WTC11 (cell line): ENCODE measurements at regions not wholly inside any gene's neighbourhood (a gene's known extent, or its start where the extent isn't known, plus 50 kb on each side); places are given as distances from the start of the nearest gene placed in this dataset.
A peak's percentile ranks its signal among the peaks of the same experiment; 100 is the strongest.

ENCODE experiments used
- ATAC-seq: fragments of 200-7000 bp; cut with Tn5 transposase; 2 replicates; pipeline ENCODE4 v1.10.0; 2021; ENCODE audit warnings: mild to moderate bottlenecking, moderate library complexity
- CTCF ChIA-PET: fragments of 300-600 bp; sonication (Branson Sonifier 250); formaldehyde crosslinking; loops from one replicate; lab custom pipeline; 2021; ENCODE audit warnings: antibody characterized with exemption; lab: Charles Lee
- POLR2A ChIA-PET: fragments of 350-600 bp; sonication (Branson Sonifier 250); formaldehyde crosslinking; loops from one replicate; lab custom pipeline; 2021; ENCODE audit warnings: antibody characterized with exemption; lab: Charles Lee
- DNase-seq: peaks from one replicate; pipeline ENCODE4 v3.0.0; 2021; ENCODE audit warnings: low spot score
- H3K27ac Mint-ChIP-seq: 2 replicates; pipeline ENCODE4 v1.8.0; 2021; ENCODE audit warnings: mixed read lengths
- H3K27me3 Mint-ChIP-seq: 2 replicates; pipeline ENCODE4 v1.8.0; 2021; ENCODE audit warnings: low read depth, mild to moderate bottlenecking, moderate library complexity, mixed read lengths
- H3K36me3 Mint-ChIP-seq: 2 replicates; pipeline ENCODE4 v1.8.0; 2021; ENCODE audit warnings: mixed read lengths
- H3K4me1 Mint-ChIP-seq: 2 replicates; pipeline ENCODE4 v1.8.0; 2022; ENCODE audit warnings: mixed read lengths
- H3K4me3 Mint-ChIP-seq: 2 replicates; pipeline ENCODE4 v1.8.0; 2021; ENCODE audit warnings: mild to moderate bottlenecking, moderate library complexity, mixed read lengths
- H3K9me3 Mint-ChIP-seq: 2 replicates; pipeline ENCODE4 v1.8.0; 2021; ENCODE audit warnings: mixed read lengths
- ESRRA ChIP-seq: sonication (generic); formaldehyde crosslinking; IDR thresholded peaks from 2 replicates; pipeline ENCODE4 v1.8.1; 2022; ENCODE audit warnings: mild to moderate bottlenecking, missing genetic modification reagents, borderline replicate concordance
- ETV6 ChIP-seq: sonication (generic); formaldehyde crosslinking; IDR thresholded peaks from 2 replicates; pipeline ENCODE4 v1.8.1; 2022; ENCODE audit warnings: mild to moderate bottlenecking, missing genetic modification reagents
- GRHL2 ChIP-seq: fragments of 250-450 bp; sonication (Bioruptor Pico); IDR thresholded peaks from 2 replicates; pipeline ENCODE4 v1.8.0; 2022; ENCODE audit warnings: mild to moderate bottlenecking, moderate library complexity; ENCODE audit not compliant: insufficient replicate concordance, severe bottlenecking
- MXD4 ChIP-seq: fragments of 250-450 bp; sonication (Bioruptor Pico); IDR thresholded peaks from 2 replicates; pipeline ENCODE4 v1.8.0; 2021; ENCODE audit warnings: mild to moderate bottlenecking, moderate library complexity, borderline replicate concordance
- NFYB ChIP-seq: sonication (generic); formaldehyde crosslinking; conservative IDR thresholded peaks from 2 replicates; pipeline ENCODE4 v1.8.0; 2022; ENCODE audit warnings: low read depth, missing genetic modification reagents
- NR1H2 ChIP-seq: sonication (generic); formaldehyde crosslinking; IDR thresholded peaks from 2 replicates; pipeline ENCODE4 v1.9.0; 2021; ENCODE audit warnings: mild to moderate bottlenecking, moderate library complexity, missing genetic modification reagents
- NR3C1 ChIP-seq: sonication (generic); formaldehyde crosslinking; conservative IDR thresholded peaks from 2 replicates; pipeline ENCODE4 v1.8.1; 2023; ENCODE audit warnings: low read depth, mild to moderate bottlenecking, missing genetic modification reagents
- OVOL2 ChIP-seq: fragments of 250-450 bp; sonication (Bioruptor Pico); IDR thresholded peaks from 2 replicates; pipeline ENCODE4 v1.9.0; 2021; ENCODE audit warnings: mild to moderate bottlenecking, borderline replicate concordance
- RORB ChIP-seq: fragments of 250-450 bp; sonication (Bioruptor Pico); IDR thresholded peaks from 2 replicates; pipeline ENCODE4 v1.9.0; 2021; ENCODE audit warnings: mild to moderate bottlenecking
- TP53 ChIP-seq: sonication (generic); formaldehyde crosslinking; IDR thresholded peaks from 2 replicates; pipeline ENCODE4 v1.8.1; 2023; ENCODE audit warnings: mild to moderate bottlenecking, missing genetic modification reagents
- ZNF317 ChIP-seq: sonication (generic); formaldehyde crosslinking; IDR thresholded peaks from 2 replicates; pipeline ENCODE4 v1.8.1; 2023; ENCODE audit warnings: low read depth, mild to moderate bottlenecking, moderate library complexity, missing genetic modification reagents, borderline replicate concordance
- TF ChIP-seq, protein P1 (sequence below): fragments of 250-450 bp; sonication (Bioruptor Pico); conservative IDR thresholded peaks from 2 replicates; pipeline ENCODE4 v1.9.0; 2021; ENCODE audit warnings: mild to moderate bottlenecking
- TF ChIP-seq, protein P2 (sequence below): fragments of 200-600 bp; IDR thresholded peaks from 2 replicates; pipeline ENCODE4 v1.8.0; 2022; ENCODE audit warnings: antibody characterized with exemption
- TF ChIP-seq, protein P3 (sequence below): sonication (generic); formaldehyde crosslinking; IDR thresholded peaks from 2 replicates; pipeline ENCODE4 v1.8.1; 2023; ENCODE audit warnings: mild to moderate bottlenecking, missing genetic modification reagents
- TF ChIP-seq, protein P4 (sequence below): sonication (generic); formaldehyde crosslinking; IDR thresholded peaks from 2 replicates; pipeline ENCODE4 v1.8.1; 2023; ENCODE audit warnings: mild to moderate bottlenecking, missing genetic modification reagents, moderate library complexity
- TF ChIP-seq, protein P5 (sequence below): sonication (generic); formaldehyde crosslinking; conservative IDR thresholded peaks from 2 replicates; pipeline ENCODE4 v1.8.1; 2022; ENCODE audit warnings: mild to moderate bottlenecking, missing genetic modification reagents
- TF ChIP-seq, protein P6 (sequence below): fragments of 250-450 bp; sonication (Bioruptor Pico); IDR thresholded peaks from 2 replicates; pipeline ENCODE4 v1.9.0; 2021; ENCODE audit warnings: moderate library complexity, mild to moderate bottlenecking, inconsistent platforms, borderline replicate concordance
- TF ChIP-seq, protein P7 (sequence below): fragments of 250-450 bp; sonication (Bioruptor Pico); IDR thresholded peaks from 2 replicates; pipeline ENCODE4 v1.9.0; 2021; ENCODE audit warnings: mild to moderate bottlenecking

DNA sequence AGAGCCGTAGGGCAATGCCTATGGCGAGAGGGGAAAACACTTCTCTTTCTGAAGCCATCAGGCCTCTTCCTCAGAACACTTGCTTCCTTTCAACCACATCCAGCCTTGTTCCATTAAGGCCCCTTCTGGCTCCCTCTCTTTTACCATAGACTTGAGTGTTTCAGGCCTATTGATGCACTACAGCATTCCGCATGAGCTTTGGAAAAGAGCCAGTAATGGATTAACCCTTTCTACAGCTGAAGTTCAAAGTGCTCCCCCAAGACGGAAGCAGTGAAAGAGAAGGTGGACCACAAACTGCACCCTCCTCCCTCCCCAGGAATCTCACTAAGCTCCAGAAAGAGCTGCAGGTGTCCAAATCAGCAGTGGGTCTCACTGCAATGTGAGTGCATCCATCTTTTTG lies 102.7 kb upstream of the C7orf33 start (continued):
- no peak for TF ChIP-seq NR3C1 (CRISPR knock-in tag)
- TF ChIP-seq, protein P1, sequence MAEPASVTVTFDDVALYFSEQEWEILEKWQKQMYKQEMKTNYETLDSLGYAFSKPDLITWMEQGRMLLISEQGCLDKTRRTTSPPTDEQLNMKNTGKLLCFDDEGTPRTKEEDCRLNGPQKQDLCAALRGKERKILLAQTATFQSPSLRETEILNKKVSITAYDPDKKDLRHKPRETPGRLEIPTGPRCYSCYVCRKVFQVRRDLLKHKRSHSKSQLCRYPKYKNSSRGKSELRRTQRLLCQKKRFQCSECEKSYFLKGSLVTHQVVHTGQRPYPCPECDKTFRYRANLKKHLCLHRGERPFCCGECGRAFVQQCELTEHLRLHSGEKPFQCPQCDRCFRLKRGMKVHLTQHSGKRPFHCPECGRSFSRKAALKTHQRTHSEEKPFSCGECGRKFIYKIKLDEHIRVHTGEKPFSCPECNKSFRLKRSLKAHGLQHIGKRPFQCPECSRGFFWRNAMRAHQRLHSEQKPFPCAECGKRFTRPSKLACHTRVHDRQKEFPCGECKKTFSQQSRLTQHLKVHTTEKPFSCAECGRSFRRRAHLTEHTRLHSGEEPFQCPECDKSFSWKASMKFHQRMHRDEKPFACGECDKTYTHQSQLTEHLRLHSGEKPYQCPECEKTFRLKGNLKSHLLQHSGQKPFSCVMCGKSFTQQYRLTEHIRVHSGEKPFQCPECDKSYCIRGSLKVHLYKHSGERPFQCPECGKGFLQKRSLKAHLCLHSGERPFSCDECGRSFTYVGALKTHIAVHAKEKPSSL (CRISPR knock-in tag), result no peak
- TF ChIP-seq, protein P2, sequence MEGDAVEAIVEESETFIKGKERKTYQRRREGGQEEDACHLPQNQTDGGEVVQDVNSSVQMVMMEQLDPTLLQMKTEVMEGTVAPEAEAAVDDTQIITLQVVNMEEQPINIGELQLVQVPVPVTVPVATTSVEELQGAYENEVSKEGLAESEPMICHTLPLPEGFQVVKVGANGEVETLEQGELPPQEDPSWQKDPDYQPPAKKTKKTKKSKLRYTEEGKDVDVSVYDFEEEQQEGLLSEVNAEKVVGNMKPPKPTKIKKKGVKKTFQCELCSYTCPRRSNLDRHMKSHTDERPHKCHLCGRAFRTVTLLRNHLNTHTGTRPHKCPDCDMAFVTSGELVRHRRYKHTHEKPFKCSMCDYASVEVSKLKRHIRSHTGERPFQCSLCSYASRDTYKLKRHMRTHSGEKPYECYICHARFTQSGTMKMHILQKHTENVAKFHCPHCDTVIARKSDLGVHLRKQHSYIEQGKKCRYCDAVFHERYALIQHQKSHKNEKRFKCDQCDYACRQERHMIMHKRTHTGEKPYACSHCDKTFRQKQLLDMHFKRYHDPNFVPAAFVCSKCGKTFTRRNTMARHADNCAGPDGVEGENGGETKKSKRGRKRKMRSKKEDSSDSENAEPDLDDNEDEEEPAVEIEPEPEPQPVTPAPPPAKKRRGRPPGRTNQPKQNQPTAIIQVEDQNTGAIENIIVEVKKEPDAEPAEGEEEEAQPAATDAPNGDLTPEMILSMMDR, result no peak
- TF ChIP-seq ETV6 (CRISPR knock-in tag), result no peak
- TF ChIP-seq, protein P3, sequence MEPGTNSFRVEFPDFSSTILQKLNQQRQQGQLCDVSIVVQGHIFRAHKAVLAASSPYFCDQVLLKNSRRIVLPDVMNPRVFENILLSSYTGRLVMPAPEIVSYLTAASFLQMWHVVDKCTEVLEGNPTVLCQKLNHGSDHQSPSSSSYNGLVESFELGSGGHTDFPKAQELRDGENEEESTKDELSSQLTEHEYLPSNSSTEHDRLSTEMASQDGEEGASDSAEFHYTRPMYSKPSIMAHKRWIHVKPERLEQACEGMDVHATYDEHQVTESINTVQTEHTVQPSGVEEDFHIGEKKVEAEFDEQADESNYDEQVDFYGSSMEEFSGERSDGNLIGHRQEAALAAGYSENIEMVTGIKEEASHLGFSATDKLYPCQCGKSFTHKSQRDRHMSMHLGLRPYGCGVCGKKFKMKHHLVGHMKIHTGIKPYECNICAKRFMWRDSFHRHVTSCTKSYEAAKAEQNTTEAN (CRISPR knock-in tag), result no peak
- TF ChIP-seq OVOL2 (CRISPR knock-in tag), result no peak
- TF ChIP-seq, protein P4, sequence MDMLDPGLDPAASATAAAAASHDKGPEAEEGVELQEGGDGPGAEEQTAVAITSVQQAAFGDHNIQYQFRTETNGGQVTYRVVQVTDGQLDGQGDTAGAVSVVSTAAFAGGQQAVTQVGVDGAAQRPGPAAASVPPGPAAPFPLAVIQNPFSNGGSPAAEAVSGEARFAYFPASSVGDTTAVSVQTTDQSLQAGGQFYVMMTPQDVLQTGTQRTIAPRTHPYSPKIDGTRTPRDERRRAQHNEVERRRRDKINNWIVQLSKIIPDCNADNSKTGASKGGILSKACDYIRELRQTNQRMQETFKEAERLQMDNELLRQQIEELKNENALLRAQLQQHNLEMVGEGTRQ (CRISPR knock-in tag), result no peak

DNA sequence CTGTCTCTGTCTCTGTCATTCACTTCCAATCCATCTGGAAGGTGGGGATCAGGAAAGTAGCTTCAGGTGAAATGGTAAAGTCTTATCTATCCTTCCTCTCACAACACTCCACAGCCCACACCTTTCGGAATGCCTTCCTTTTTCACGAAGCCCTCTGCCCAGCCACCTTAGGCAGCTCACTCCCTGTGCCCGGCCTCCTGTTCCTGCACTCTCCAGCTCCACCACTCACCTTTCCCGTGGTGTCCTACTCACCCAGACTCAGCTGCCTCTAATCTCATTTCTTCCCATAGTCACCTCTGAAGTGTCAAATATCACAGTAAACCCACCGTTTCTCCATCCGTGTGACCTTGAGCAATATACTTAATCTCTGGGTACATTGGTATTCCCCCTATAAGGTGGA lies 100.9 kb upstream of the C7orf33 start:
- H3K27ac Mint-ChIP-seq, result no peak overlapping the region
- no peak for DNase-seq
- ChIA-PET CTCF (interaction anchor here (0.6 to 1.6 kb wide), 2 partner anchors 12 to 225 kb away, joined by 4 read pairs; no protein-coding TSS in a partner anchor), POLR2A (no interaction called here)
- H3K27me3 Mint-ChIP-seq, result no peaks in the 10 kb centered on the region; the same call in 1 of the 2 replicates
- H3K9me3 Mint-ChIP-seq, result peaks cover 23% of the 10 kb centered on the region
- no peaks in the 10 kb centered on the region for H3K4me1 Mint-ChIP-seq
- ATAC-seq, result peak; percentile 52
- H3K36me3 Mint-ChIP-seq, result peaks cover 9% of the 10 kb centered on the region
- TF ChIP-seq NR1H2 (CRISPR knock-in tag) (no peak), ESRRA (CRISPR knock-in tag) (no peak), ETV6 (CRISPR knock-in tag) (no peak), TP53 (CRISPR knock-in tag) (no peak)
- TF ChIP-seq, protein P5, sequence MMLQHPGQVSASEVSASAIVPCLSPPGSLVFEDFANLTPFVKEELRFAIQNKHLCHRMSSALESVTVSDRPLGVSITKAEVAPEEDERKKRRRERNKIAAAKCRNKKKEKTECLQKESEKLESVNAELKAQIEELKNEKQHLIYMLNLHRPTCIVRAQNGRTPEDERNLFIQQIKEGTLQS (CRISPR knock-in tag), result no peak
- TF ChIP-seq, protein P6, sequence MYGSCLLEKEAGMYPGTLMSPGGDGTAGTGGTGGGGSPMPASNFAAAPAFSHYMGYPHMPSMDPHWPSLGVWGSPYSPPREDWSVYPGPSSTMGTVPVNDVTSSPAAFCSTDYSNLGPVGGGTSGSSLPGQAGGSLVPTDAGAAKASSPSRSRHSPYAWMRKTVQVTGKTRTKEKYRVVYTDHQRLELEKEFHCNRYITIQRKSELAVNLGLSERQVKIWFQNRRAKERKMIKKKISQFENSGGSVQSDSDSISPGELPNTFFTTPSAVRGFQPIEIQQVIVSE (CRISPR knock-in tag), result no peak
- TF ChIP-seq, all 79 proteins: peak for 0
- H3K4me3 Mint-ChIP-seq, result no peak overlapping the region

DNA sequence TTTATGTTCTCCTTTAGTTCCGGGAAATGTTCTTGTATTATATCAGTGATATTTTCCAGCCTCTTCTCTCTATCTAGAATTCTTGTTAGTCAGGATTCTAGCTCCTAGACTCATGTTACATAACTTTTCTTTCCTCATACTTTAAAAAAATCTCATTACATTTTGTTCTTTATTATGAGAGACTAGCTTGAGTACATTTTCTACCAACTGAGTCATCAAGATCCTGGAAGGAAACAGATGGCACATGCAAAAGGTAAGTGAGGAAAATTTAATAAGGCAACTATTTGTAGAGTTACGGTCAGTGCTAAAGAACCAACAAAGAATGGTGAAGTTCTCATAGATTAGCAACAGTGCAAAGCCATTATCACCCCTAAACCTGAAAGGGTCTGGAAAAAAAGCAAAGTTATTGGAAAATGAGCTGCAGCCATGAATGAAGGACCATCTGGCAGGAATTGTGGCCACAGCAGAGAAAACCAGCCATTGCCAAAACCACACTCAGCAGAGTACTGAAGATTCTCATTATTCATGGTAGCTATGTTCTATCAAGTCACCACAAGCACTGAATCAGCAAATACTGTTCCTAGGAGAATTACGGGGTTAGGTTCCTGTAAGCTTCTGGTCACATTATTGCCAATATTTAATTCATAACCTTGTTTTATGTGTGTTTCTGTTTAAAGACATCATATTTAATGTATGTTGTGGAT lies 98.3 kb upstream of the C7orf33 start:
- CTCF ChIA-PET, result interaction anchor here (1.2 kb wide), 1 partner anchor 227 kb away, joined by 5 read pairs; no protein-coding TSS in a partner anchor
- POLR2A ChIA-PET, result no interaction called here
- Mint-ChIP-seq H3K9me3 (peaks cover 23% of the 10 kb centered on the region), H3K4me1 (peaks cover 2% of the 10 kb centered on the region; the same call in 1 of the 2 replicates), H3K27me3 (no peaks in the 10 kb centered on the region; the same call in 1 of the 2 replicates), H3K4me3 (no peak overlapping the region), H3K36me3 (peaks cover 9% of the 10 kb centered on the region), H3K27ac (no peak overlapping the region)
- ATAC-seq, result no peak
- no peak for DNase-seq
- TF ChIP-seq, protein P1 (CRISPR knock-in tag), result no peak
- TF ChIP-seq NFYB (CRISPR knock-in tag) (no peak), ETV6 (CRISPR knock-in tag) (no peak), RORB (CRISPR knock-in tag) (no peak), GRHL2 (no peak), ZNF317 (CRISPR knock-in tag) (no peak), MXD4 (CRISPR knock-in tag) (no peak)
- TF ChIP-seq, protein P2, result no peak
- TF ChIP-seq, protein P7, sequence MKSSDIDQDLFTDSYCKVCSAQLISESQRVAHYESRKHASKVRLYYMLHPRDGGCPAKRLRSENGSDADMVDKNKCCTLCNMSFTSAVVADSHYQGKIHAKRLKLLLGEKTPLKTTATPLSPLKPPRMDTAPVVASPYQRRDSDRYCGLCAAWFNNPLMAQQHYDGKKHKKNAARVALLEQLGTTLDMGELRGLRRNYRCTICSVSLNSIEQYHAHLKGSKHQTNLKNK, result no peak
